Fibroblast of villous mesenchyme (primary cell): ENCODE measurements at regions not wholly inside any gene's neighbourhood (a gene's known extent, or its start where the extent isn't known, plus 50 kb on each side); places are given as distances from the start of the nearest gene placed in this dataset.

Experiments used
- DNase-seq: peaks from one replicate; pipeline ENCODE4 v3.0.0-alpha.2; 2010; ENCODE audit warnings: low read depth
- H3K4me3 ChIP-seq: 2 replicates; pipeline ENCODE4 v1.5.1; 2011; ENCODE audit warnings: low read depth, mild to moderate bottlenecking, low read length
- CTCF ChIP-seq: IDR thresholded peaks from 2 replicates; pipeline ENCODE4 v1.5.1; 2012; ENCODE audit warnings: low read depth, mild to moderate bottlenecking, low read length; ENCODE audit not compliant: insufficient read depth

- no peak for TF ChIP-seq CTCF
- no peak for DNase-seq
- H3K4me3 ChIP-seq: no peak overlapping the region
Observed at GRCh38 chr5:87909382-87909781, 359.3 kb downstream of the TMEM161B start.

- no peak for TF ChIP-seq CTCF
- H3K4me3 ChIP-seq: no peak overlapping the region
- no peak for DNase-seq
Observed at GRCh38 chr5:87906962-87907361, 361.7 kb downstream of the TMEM161B start.

GRCh38 chr5:87900419-87900818 is 368.2 kb downstream of the TMEM161B start:
- DNase-seq: peak; percentile 13
- H3K4me3 ChIP-seq: no peak overlapping the region
- TF ChIP-seq CTCF: no peak

GRCh38 chr5:87899721-87900131 is 368.9 kb downstream of the TMEM161B start:
- peak; percentile 18 for DNase-seq
- no peak for TF ChIP-seq CTCF
- H3K4me3 ChIP-seq: no peak overlapping the region

- no peak for TF ChIP-seq CTCF
- DNase-seq: peak; percentile 38
- H3K4me3 ChIP-seq: no peak overlapping the region
Observed at GRCh38 chr5:87899208-87899661, 369.4 kb downstream of the TMEM161B start.

- no peak for TF ChIP-seq CTCF
- no peak overlapping the region for H3K4me3 ChIP-seq
- DNase-seq: no peak
Observed at GRCh38 chr5:87898574-87898973, 370.1 kb downstream of the TMEM161B start.

GRCh38 chr5:87888139-87888538 is 380.5 kb downstream of the TMEM161B start:
- no peak for TF ChIP-seq CTCF
- H3K4me3 ChIP-seq: no peak overlapping the region
- no peak for DNase-seq
